GM18517 (cell line): ENCODE measurements at regions not wholly inside any gene's neighbourhood (a gene's known extent, or its start where the extent isn't known, plus 50 kb on each side); places are given as distances from the start of the nearest gene placed in this dataset.
"Not testable (repeated sequence)": the region's sequence is repeated elsewhere in the genome, so short reads cannot be mapped to it uniquely, and the experiment has no call there.

Experiments
- ATAC-seq: cut with Tn5 transposase; IDR thresholded peaks from one replicate; pipeline ENCODE4 v1.9.1; 2021; ENCODE audit warnings: mild to moderate bottlenecking, moderate library complexity; ENCODE audit not compliant: unreplicated experiment

DNA sequence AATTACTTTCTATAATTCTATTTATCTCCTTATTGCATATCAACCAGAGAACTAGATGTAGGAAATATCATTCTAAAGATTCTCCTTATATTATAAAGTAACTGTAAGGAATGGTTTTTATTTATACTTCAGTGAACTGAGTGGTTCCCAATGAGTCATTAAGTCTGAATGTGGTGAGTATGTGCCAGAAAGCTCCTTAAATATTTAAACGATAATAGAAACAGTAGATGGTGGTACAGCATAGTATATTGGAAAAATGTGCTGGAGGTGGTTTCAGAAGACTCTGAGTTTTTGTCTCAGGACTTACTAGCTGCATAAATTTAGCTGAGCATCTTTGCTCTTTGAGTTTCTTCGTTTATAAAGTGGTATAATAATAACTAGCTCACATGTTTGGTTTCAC lies 653.5 kb downstream of the FAM181B start:
- ATAC-seq, result no peak

DNA sequence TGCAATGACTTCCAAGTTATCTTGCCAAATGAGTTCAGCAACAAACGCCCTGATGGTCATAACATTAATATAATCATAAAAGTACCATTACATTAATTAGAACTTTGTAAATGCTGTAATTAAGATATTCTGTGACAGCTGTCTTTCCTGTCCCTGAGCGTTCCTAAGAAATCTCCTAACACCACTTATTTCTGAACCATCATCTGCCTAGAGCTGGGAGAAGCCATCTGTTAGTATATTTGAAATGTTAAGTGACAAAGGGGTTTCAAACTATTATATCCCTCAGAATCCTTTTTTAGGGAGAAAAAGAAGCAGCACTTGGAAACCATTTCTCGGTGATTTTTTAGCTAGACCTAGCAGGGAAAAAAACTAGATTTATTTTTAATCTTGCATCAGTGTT lies 657.5 kb downstream of the FAM181B start:
- no peak for ATAC-seq

DNA sequence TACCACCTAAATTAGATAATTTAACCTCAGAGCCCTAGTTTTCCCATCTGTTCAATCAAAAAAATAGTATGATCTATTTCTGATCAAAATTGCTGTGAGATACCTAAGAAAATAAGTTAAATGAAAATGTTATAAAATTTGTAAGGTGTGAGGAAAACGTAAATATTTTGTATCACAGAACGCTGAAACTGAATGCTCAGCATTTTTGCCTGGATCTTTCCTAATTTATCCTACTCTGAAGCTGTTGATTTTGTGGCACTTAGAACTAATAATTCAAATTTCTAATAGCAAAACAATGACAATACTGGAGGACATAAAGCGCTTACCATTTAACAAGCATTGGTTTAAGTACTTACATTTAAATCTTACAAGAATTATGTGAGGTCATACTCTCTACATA lies 674.2 kb downstream of the FAM181B start:
- no peak for ATAC-seq

DNA sequence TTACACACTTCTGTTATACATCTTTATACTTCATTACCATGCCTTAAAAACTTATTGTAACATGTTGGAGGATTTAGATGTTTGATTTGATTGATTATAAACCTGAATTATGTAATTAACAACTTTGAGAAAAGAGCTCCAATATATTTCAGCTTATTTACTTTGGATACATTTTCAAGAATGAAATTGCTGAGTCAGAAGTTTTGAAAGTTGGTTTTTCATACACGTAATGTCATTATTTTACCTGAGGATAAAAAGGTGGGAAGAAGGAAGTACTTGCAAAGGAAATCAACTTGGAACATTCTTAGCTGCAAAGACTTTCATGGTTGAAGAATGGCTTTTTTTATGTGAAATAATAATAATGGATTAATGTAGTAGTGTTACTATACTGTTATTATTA lies 677.2 kb downstream of the FAM181B start:
- ATAC-seq, result no peak

DNA sequence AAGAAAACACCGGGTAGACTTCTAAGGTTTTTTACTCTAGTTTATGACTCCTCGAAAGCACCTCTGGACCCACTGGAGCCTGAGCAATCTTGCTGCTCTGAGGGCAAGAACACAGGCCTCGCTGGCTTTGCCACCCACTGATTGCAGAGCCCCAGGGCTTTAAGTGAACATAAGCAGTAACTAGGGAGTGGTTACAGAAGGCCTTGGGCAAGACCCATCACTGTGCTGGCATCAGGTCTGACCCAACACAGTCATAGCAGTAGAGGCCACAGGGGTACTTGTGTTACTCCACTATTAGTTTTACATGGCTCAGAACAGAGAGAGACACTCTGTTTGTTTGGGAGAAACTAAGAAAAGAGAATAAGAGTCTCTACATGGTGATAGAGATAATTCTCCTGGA lies 684.5 kb downstream of the FAM181B start:
- ATAC-seq, result no peak

DNA sequence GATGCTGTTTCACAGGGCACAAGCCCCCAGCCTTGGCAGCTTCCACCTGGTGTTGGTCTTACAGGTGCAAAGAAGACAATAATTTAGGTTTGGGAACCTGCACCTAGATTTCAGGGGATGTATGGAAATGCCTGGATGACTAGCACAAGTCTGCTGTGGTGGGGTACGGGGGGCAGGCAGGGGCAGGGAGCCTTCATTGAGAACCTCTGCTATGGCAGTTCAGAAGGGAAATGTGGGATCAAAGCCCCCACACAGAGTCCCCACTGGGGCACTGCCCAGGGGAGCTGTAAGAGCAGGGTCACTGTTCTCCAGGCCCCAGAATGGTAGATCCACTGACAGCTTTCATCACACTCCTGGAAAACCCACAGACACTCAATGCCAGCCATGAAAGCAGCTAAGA lies 686.5 kb downstream of the FAM181B start:
- ATAC-seq, result no peak

DNA sequence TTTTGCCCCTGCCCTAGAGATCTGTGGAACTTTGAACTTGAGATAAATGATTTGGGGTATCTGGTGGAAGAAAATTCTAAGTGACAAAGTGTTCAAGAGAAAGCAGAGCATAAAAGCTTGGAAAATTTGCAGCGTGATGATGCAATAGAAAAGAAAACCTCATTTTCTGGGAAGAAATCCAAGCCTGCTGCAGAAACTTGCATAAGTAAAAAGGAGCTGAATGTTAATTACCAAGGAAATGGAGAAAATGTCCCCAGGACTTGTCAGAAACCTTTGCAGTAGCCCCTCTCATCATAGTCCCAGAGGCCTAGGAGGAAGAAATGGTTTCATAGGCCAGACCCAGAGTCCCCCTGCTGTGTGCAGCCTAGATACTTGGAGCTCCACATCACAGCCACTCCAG lies 686.9 kb downstream of the FAM181B start:
- no peak for ATAC-seq

DNA sequence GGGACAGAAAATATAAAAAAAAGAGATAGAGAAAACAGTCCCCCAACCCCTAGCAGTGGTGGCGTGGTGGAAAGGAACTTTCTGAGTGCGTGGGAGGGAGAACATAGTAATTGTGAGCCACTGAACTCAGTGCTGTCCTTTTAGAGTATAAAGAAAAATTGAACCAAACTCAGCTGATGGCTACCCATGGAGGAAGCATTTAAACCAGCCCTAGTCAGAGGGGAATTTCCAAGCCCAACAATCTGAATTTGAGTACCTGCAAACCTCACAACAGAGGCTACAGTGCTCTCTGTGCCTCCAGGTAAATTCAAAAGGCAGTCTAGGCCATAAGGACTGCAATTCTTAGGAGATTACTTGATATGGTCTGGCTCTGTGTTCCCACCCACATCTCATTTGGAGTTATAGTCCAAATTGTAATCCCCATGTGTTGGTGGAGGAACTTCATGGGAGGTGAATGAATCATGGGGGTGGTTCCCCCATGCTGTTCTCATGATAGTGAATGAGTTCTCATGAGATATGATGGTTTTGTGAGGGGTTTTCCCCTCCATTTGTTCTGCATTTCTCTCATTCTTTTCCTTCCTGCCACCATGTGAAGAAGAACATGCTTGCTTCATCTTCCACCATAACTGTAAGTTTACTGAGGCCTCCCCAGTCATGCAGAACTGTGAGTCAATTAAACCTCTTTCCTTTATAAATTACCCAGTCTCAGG lies 687.8 kb downstream of the FAM181B start:
- no peak for ATAC-seq

DNA sequence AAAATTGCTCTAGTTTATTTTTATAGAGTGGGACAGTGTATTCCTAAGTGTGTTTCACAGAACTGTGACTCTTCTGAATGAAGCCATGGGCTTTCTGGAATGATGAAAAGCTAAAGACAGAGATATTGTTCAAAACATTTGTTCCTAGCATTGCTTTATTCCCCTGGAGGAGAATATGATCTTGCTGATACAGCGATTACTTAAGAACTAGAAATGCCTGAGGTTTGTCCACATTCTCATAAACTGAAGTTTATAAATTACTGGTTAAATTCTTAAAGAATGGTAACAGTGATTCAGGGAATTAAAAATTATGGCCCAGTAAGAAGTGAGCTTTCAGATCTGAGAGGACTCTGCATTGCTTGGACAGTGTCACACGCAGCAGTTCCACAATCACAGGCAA lies 690.3 kb downstream of the FAM181B start:
- ATAC-seq, result no peak

DNA sequence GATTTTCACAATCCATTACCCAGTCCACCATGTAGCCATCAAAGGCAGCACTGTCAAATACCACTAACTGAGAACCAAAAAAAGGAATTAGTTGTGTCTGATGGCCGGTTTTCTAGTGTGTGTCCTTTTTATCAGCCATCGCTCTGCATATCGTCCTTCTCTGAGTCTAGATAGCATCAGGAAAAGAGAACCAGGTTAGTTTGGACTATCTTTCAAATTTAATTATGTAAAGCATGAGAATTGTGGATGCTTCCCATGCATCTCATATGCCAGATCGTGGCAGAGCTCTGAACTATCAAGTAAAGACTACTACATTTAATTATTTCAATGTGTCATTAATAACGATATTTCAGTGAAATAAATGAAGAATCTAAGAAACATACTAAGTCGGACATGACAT lies 691.9 kb downstream of the FAM181B start:
- no peak for ATAC-seq

DNA sequence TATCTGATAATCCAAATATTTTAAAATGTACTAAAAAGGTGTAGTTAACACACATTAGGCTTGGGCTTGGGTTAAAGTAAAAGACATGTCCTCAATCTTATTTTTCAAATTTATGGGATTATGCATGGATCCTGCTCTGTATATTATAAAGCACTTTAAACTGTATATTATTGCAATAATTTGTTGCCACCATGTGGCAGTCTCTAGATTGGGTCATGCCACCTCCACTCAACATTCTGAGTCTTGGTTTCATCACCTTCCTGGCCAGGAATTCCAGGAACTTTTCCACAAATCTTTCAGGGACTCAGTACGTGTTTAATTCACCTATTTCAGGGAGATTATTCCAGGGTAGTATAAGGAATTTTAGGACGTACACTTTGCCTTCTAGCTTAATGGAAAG lies 695.5 kb downstream of the FAM181B start:
- ATAC-seq, result no peak

DNA sequence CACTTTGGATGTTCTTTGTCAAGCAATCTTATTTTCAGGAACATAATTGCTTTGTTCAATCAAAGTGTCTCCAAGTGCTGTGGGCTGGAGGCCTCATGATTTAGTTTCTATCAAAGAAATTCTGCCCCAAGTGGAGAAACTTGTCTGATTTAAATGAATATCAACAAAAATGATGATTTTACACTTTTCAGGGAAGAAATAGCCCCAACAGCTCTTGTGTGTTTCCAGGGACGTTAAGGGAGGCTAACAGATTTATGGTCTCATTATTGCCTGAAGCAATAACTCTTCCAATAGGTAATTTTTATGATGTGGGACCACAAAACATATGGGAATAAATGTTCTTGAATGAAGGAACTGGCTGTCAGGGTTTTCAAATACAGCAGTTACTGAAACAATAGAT lies 699.1 kb downstream of the FAM181B start:
- no peak for ATAC-seq

DNA sequence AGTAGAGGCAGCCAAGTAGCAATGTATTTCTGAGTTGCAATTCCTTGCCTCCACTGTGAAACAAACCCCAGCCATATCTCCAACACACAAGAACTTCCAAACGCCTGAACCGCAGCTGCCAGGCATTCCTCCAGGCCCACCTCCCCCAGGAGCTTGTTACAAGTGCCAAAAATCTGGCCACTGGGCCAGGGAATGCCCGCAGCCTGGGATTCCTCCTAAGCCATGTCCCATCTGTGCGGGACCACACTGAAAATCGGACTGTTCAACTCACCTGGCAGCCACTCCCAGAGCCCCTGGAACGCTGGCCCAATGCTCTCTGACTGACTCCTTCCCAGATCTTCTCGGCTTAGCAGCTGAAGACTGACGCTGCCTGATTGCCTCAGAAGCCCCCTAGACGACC lies 706.3 kb downstream of the FAM181B start:
- not testable (repeated sequence) for ATAC-seq

DNA sequence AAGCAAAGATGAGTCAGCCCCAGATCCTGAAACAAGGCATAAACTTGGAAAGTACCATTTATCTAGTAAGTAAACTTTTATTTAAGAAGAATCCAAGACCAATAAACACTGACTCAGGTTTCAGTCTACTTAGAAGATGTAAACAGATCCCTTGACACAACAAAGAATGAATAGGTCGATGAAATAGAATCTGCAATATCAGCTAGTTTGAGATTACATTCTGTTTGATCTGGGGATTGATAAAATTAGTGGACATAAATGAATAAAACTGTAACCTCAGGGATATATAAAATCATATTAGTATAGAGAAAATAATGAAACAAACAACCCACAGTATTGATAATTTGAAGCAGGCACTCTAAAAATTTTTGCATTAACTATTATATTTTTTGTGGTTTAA lies 708.9 kb downstream of the FAM181B start:
- no peak for ATAC-seq

DNA sequence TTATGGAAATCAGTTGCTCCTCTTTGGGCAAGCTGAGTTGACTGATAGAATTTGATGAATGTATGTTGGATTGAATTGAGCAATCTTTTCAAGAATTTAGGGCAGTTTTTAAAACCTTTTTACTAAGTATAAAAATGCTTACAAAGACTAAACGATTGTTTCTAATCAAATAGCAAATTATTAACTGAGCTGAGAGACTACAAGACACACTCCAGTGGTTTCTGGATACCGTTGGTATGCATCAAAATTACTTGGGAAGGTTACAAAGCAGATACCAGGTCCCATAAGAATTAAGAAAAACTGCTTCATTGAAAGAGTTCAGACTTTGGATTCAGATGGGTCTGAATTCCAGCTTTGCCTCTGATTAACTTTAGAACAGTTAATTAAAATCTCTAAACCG lies 721.4 kb downstream of the FAM181B start:
- ATAC-seq, result no peak

DNA sequence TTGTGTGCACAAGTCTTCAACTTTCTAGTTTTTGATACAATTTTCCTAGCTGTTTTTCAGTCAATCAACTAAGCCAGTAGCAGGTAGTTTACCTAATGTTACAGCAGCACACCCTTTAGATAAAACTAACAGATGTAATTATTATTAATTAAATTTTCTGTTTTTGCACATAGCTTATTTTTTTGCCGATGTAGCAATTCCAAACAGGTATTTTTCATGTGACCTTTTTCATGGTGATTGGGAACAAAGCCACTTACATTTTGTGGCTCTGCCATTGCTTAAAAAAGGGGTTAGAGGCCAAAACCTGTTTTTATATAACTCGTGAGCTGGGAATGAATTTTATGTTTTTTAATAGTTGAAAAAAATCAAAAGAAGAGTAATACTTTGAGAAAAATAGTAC lies 724.5 kb downstream of the FAM181B start:
- ATAC-seq, result no peak

DNA sequence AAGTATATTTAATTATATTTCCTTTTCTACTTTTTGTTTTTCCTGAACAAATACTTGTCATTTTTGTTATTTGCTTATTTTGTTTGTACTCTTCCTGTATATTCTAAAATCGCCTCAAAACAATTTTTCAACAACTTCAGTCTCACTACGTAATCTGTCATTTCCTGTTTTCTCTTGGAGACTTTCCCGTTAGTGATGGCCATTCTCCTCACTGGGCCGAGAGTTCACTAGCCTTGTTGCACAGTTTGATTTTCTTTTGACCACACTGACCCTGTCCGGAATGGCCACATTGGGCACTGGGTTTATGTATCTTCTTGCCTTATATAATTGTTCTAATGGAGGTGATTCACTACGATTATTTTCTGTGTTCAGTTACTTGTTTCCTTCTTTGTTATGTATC lies 726.1 kb downstream of the FAM181B start:
- ATAC-seq, result no peak

DNA sequence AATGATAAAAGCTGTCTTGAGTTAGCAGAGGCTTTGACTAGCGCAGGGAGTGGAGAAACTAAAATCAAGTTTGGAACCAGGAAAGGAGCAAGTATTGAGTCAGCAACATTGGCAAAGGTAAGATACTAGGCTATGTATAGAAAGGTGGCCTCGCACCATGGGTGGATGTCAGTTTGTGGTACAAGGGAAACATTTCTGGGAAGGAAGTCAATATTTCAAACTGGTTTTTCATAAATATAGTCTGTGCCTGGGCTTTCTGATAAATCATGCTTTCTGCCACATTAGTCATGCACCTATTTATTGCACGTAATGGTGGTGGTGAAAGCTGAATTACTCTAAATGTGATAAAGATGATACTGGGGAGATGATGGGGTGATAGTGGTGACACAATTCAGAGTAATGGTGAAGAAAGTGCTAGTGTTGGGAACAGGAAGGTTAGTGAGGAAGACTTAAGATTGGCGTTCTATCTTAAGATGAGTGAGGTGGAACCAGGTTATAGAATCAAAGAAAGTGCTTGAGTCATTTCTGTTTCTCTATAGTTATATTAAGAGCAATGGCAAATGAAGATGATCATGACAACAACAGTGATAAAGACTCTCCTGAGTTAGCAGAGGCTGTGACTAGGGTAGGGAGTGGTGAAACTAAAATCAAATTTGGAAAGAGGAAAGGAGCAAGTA lies 729.0 kb downstream of the FAM181B start:
- no peak for ATAC-seq

DNA sequence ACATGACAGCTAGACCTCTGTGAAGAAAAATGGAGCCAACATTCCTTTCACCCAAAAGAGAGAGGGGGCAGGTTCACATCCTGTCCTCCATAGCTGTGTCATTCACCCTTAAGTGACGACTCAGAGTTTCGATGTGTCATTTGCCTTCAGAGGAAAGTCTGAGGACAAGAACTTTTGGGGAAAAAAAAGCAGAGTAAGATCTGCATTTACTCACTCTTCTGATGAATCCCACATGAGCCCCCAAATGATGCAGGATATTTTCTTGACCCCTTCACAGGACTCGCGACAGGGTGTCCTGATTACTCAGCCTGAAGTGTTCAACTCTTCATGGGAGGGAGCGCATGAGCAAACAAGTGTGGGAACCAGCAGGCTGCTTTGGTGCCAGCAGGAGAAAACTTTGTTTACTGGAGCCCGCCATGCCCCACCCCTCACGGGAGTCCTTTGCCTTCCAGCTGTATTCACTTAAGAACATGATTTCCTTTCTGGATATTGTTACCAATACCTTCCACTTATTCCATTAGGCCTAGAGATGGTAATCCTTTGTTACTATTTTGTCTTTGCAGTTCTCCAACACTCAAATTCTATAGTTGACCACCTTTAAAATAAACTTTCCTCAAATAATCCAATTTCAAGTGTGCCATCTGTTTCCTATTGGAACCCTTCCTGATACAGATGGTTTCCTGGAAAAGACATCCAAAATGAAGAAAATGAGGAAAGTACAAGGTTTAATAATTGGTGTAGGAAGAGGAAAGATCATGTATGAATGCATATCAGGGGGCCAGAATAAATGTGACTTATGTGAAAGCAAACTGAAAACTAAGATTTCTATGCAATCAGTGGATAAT lies 729.8 kb downstream of the FAM181B start:
- ATAC-seq, result no peak

DNA sequence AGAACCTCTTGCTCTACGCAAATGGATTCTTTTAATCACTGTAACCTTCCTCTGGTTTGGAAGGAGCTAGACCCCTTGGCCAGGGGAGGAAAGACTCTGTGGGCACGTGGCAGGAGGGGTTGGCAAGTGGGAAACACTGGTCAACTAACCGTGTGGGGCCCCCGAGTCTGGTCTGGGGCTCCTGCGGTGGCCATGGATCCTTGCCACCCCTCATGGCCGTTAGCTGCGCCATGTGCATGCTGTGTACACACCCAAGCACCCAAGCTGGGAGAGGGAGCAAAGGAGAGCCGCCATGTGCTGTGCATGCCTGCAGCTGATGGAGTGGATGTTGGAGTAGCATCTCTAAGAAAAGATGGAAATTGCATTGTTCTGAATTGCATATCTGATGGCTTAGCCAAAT lies 730.6 kb downstream of the FAM181B start:
- ATAC-seq, result no peak

DNA sequence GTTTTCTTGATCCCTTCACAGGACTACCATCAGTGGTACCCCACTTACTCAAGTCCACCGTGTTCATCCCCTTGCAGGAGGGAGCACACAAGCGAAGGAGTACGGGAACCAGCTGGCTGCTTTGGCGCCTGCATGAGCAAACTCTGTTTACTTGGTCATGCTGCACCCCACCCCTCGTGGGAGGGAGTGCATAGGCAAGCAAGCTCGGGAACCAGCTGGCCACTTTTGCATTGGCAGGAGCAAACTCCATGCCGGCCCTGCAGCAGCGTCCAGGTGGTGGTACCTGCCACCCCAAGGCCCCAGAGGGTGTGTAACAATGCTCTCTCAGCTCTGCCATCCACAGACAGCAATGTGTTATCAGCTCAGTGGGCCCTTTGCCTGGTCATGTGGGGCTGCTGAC lies 737.8 kb downstream of the FAM181B start:
- no peak for ATAC-seq

DNA sequence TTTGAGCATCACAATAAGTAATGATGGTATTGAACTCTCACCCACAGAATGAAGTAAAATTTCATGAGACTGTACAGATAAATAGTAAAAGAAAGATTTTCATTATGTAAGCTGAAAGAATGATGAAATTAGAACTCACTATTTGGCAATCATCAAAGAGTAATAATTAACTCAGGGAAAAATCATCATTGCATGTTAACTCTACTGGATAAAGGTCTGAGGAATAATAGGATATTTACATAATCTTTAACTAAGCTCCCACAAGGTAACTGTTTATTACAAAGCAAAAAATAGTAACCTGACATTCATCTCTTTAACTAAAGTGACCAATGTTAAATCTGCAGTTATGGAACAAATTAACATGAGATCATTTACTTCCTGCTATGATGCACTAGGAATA lies 739.9 kb downstream of the FAM181B start:
- ATAC-seq, result no peak
